AG04450 (cell line): ENCODE measurements at regions not wholly inside any gene's neighbourhood (a gene's known extent, or its start where the extent isn't known, plus 50 kb on each side); places are given as distances from the start of the nearest gene placed in this dataset.

ENCODE experiments used
- CTCF ChIA-PET: fragments of 300-600, 350-600 bp; formaldehyde crosslinking; extraction: SDS; loops from one replicate; lab custom pipeline; 2022; ENCODE audit warnings: antibody characterized with exemption, inconsistent platforms; lab: Charles Lee
- POLR2A ChIA-PET: fragments of 350-600 bp; formaldehyde crosslinking; extraction: SDS; loops from one replicate; lab custom pipeline; 2021; ENCODE audit warnings: antibody characterized with exemption, inconsistent platforms; lab: Yijun Ruan, JAX
- DNase-seq: peaks from one replicate; pipeline ENCODE4 v3.0.0-alpha.2; 2011; ENCODE audit warnings: low read depth, low spot score
- H3K27ac ChIP-seq: one replicate; pipeline ENCODE4 v1.5.1; 2012; ENCODE audit warnings: low read depth, low read length, control low read depth
- H3K27me3 ChIP-seq: one replicate; pipeline ENCODE4 v1.6.0; 2012; ENCODE audit warnings: low read length; ENCODE audit not compliant: control insufficient read depth, insufficient read depth
- H3K4me3 ChIP-seq: 2 replicates; pipeline ENCODE4 v1.5.1; 2011; ENCODE audit warnings: mild to moderate bottlenecking, low read depth, low read length, control low read depth
- H3K9me3 ChIP-seq: 2 replicates; pipeline ENCODE4 v1.5.1; 2012; ENCODE audit warnings: low read length; ENCODE audit not compliant: control insufficient read depth, insufficient read depth
- TF ChIP-seq, protein P1 (sequence below): IDR thresholded peaks from 2 replicates; pipeline ENCODE4 v1.5.1; 2011; ENCODE audit warnings: low read depth, low read length, control low read depth, inconsistent platforms

DNA sequence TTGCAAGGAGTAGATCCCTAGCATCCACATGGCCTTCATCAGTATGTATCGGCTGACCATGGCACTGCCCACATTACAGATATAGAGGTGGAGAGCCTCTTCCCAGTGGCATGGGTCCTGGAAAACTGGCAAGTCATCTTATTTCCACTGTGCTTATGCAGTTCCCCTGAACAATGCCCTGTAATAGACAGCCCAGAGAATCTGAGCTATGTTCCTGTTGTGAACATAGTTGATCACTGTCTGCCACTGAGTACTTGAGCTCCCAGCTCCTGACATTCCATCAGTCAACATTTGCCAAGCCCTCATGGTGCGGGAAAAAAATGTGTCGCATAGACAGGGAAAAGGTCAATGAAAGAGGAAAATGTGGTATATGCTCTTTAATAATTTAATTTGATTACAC, 861.9 kb downstream of the CDY2B start:
- no peaks in the 10 kb centered on the region for H3K27me3 ChIP-seq
- H3K27ac ChIP-seq: no peak overlapping the region
- no peak for DNase-seq
- ChIA-PET POLR2A (no interaction called here), CTCF (no interaction called here)
- H3K4me3 ChIP-seq: no peak overlapping the region
- no peaks in the 10 kb centered on the region for H3K9me3 ChIP-seq
- TF ChIP-seq, protein P1, sequence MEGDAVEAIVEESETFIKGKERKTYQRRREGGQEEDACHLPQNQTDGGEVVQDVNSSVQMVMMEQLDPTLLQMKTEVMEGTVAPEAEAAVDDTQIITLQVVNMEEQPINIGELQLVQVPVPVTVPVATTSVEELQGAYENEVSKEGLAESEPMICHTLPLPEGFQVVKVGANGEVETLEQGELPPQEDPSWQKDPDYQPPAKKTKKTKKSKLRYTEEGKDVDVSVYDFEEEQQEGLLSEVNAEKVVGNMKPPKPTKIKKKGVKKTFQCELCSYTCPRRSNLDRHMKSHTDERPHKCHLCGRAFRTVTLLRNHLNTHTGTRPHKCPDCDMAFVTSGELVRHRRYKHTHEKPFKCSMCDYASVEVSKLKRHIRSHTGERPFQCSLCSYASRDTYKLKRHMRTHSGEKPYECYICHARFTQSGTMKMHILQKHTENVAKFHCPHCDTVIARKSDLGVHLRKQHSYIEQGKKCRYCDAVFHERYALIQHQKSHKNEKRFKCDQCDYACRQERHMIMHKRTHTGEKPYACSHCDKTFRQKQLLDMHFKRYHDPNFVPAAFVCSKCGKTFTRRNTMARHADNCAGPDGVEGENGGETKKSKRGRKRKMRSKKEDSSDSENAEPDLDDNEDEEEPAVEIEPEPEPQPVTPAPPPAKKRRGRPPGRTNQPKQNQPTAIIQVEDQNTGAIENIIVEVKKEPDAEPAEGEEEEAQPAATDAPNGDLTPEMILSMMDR: no peak

DNA sequence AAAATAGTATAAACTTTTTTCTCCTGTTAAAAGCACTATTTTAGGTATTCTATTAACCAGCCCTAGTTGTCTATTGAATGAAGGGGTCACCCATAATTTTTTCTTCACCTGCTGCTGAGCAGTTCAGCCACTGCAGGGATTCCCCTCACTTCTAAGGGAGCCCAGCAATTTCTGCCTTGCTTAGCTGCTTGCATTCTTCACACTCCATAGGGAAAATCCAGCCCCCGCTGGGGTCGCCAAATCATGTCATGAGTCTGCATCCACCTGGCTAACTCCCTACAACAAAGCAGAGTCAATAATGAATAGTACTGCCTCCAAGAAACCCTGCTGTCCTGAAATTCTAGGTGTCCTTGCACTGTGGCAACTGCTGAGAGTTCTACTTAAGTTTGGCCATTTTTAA, 886.5 kb downstream of the CDY2B start:
- TF ChIP-seq, protein P1: no peak
- H3K4me3 ChIP-seq: no peak overlapping the region
- DNase-seq: no peak
- H3K27ac ChIP-seq: no peak overlapping the region
- ChIA-PET POLR2A (no interaction called here), CTCF (no interaction called here)
- H3K9me3 ChIP-seq: no peaks in the 10 kb centered on the region
- H3K27me3 ChIP-seq: no peaks in the 10 kb centered on the region

DNA sequence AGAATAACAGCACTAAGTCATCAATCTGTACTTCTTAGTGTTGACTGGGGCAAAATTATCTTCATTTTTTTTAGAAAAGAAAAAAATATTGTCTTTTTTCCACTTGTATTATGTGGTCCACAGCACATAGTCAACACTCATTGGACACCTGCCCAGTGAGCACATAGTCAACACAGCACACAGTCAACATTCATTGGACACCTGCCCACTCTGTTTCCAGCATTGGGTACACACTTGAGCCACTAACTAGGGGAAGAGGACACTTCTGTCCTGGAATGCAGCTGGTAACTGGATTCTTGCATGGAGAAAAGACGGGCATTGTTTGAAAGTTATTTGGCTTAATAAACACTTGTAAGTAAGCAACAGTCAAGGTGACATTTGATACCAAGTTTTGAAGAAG, 898.2 kb downstream of the CDY2B start:
- POLR2A ChIA-PET: no interaction called here
- TF ChIP-seq, protein P1: no peak

DNA sequence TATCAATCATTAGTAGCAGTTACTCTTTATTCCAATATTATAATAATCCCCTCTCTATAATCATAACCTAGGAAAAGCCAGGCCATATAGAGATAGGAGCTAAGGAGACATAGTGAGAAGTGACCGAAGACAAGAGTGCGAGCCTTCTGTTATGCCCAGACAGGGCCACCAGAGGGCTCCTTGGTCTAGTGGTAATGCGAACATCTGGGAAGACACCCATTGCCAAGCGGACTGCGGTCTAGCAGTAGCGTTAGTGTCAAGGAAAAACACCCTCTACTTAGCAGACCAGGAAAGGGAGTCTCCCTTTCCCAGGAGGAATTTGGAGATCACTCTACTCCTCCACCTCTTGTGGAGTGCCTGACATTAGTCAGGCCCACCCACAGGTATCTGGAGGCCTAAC, 920.9 kb downstream of the CDY2B start:
- no peaks in the 10 kb centered on the region for H3K9me3 ChIP-seq
- ChIA-PET POLR2A (no interaction called here), CTCF (no interaction called here)
- H3K27ac ChIP-seq: no peak overlapping the region
- no peak for DNase-seq
- TF ChIP-seq, protein P1: no peak
- no peak overlapping the region for H3K4me3 ChIP-seq
- no peaks in the 10 kb centered on the region for H3K27me3 ChIP-seq

More for the DNA sequence above, 898.2 kb downstream of the CDY2B start:
- H3K27ac ChIP-seq: no peak overlapping the region
- CTCF ChIA-PET: no interaction called here
- H3K27me3 ChIP-seq: no peaks in the 10 kb centered on the region
- H3K9me3 ChIP-seq: peaks cover 4% of the 10 kb centered on the region; the same call in 1 of the 2 replicates
- DNase-seq: no peak
- no peak overlapping the region for H3K4me3 ChIP-seq

DNA sequence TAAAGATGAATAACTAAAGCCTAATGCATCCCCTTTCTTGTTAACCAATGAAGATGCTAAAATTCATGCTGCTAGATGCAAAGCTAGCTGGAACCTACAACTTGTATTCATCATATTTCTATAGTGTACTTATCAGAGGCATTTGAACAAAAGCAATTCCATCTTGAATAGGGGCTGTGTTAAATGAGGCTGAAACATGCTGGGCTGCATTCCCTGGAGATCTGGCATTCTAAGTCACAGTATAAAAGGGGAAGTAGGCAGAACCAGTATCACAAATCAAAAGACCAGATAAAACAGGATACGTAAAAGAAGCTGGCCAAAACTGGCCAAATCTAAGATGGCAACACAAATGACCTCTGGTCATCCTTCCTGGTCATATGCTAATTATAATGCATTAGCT, 932.8 kb downstream of the CDY2B start:
- Histone ChIP-seq H3K9me3 (peaks cover 4% of the 10 kb centered on the region; the same call in 1 of the 2 replicates), H3K4me3 (no peak overlapping the region), H3K27ac (no peak overlapping the region), H3K27me3 (no peaks in the 10 kb centered on the region)
- TF ChIP-seq, protein P1: no peak
- DNase-seq: no peak
- ChIA-PET CTCF (no interaction called here), POLR2A (no interaction called here)
